ENCODE measurements at regions not wholly inside any gene's neighbourhood (a gene's known extent, or its start where the extent isn't known, plus 50 kb on each side); places are given as distances from the start of the nearest gene placed in this dataset.
"Not testable (repeated sequence)": the region's sequence is repeated elsewhere in the genome, so short reads cannot be mapped to it uniquely, and the experiment has no call there.

GRCh38 chr18:70956554-70956953, 667.7 kb downstream of the SOCS6 start:
- DNase-seq, result no peak

DNA sequence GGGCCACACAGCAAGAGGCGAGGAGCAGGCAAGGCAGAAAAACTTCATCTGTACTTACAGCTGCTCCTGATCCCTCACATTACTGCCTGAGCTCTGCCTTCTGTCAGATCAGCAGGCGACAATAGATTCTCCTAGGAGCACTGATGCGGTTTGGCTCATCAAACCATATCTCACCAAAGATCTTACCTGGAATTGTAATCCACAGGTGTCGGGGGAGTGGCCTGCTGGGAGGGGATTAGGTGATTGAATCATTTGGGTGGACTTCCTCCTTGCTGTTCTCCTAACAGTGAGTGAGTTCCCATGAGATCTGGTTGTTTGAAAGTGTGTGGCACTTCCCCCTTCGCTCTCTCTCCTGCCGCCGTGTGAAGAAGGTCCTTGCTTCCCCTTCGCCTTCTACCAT, 647.3 kb downstream of the SOCS6 start:
- no peak for DNase-seq

DNA sequence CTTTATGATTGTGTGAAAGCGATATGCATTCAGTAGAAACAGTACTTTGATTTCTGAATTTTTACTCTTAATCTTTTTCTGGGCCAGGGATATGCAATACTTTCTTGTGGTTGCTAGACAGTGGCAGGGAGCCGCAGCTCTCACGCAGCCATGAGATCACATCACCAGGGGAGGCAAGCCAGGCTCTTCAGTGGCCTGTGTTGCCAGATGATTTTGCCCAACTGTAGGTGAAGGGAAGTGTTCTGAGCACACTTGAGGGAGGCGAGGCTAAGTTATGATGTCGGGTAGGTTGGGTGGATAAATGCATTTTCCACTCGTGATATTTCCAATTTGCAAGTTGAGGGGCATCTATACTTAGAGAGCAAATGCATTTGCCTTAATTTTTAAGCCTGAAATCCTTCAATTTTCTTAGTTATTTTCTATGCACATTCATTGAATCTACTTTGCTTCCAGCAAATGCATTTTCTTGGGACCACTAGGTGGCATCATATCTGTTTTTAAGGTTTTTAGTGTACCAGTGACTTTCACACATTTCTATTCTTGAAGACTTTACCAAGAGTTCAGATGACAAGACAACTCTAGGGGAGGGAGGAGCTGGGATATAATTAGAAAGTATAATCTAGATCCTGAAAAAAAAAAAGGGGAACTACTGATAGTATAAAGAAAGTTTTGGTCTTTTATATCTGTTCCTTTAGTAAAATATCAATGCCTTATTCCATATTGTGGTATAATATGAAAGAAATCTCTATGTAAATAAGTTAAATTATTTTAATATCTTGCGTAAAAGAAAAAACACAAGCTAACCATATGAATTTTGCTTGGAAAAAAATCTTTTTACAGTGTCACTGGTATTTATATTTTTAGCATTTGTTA, 643.3 kb downstream of the SOCS6 start:
- no peak for DNase-seq

DNA sequence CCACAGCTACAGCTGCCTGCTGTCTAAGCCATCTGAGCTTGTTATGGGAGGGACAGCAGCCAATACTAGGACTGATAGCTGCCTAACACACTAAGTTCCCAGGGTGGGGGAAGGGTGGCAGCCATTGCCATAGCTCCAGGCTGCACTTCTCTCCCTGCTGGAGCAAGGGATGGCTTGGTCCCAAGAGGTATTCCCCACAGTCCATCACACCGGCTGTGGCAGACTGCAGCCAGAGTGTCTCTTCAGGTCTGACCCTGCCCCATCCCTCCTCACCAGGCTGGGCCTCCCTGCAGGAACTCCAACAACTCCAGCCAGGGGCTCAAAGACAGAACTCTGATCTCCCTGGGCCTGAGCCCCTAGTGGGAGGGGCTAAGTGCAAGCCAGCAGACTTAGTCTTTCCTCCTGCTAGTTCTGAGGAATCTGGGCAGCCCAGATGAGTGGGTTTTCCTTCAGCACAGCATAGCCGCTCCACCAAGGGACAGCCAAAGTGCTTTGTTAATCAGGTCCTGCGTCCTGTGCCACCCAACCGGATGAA, 632.1 kb downstream of the SOCS6 start:
- no peak for DNase-seq

DNA sequence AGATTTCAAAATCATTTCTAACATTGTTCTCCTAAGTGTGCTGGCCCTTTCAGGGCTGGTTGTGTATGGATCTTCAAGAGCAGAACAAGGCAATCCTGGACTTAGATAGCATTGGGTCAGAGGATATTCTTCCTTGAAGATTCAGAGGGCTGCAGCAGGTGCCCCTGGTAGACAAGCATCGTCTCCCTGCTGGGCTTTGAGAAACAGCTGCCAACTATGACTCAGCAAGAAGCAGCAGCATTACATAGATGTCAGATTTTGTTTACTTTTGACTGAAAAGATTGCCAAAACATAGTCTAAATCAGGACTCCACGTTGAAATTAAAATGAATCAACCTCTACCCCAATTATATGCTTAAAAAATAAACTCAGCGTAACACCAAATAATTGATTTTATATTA, 618.8 kb downstream of the SOCS6 start:
- no peak for DNase-seq

- DNase-seq, result no peak
Observed at GRCh38 chr18:70892381-70892780, 603.5 kb downstream of the SOCS6 start.

DNA sequence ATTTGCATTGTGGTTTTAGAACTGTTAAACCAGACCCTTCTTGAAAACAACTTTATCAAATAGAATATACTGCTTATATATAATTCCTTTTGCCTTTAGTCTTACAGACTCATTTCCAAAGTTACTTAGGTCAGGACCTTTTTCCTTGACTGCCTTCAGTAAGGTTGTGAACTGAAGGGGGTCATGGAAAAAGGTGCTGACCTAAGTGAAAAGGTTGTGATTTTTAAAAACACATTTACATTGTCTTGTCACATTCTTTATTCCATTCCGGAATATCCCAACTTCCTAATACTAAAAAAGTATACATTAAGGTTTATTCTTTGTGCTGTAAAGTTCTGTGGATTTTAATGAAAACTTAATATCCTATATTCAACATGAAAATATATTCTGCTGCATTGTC, 581.4 kb downstream of the SOCS6 start:
- no peak for DNase-seq

DNA sequence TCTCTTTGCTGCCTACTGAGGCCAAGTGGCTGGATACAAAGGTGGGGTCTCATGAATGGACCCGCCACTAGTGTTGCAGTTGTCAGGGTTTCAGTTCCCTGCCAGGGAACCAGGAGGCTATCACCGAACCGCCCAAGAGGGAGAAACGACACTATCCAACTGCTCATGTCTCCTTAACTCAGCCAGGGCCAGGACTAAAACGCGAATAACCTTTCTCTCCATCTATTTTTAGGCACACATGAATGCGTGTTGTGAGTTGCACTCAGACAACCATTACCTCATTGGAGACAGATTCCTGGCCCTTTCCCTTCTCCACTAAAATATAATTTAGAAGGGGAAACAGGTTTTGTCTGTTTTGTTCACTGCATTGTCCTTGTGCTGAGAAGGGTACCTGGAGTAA, 559.5 kb downstream of the SOCS6 start:
- DNase-seq, result no peak

DNA sequence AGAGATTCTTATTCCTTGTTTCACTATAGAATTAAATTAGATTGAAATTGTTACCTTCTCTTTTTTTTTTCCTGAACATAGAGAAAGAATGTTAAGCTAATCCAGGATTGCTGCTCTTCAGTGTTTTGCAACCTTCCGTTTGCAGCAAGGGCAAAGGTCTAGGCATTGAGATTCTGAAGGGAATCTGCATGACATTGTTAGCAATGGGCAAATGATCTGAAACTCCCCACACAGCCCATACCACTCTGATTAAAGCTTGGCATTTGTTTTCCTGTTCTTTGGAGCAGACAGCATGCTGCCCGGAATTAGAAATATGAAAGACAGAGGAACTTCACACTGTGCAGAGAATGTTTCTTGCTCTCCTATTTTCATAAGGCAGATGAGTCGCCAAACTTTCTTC, 551.8 kb downstream of the SOCS6 start:
- no peak for DNase-seq

DNA sequence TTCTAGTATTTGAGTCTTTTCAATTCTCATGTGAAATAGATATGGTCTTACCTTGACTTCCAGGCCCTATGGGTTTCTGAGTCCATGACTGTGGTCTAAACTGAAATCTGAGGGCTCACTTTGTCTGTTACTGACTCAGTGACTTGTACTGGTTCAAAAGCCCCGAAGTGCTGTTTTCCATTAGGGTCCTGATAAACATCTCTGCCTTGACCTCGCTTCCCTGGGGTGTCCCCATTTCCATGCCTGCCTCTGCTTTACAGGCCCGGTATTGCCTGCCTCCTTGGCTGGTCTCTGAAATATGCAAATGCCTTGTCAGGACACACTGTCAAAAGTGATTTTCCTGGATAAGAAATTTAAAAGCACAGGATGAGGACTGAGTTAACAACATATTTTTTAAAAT, 538.8 kb downstream of the SOCS6 start:
- no peak for DNase-seq

DNA sequence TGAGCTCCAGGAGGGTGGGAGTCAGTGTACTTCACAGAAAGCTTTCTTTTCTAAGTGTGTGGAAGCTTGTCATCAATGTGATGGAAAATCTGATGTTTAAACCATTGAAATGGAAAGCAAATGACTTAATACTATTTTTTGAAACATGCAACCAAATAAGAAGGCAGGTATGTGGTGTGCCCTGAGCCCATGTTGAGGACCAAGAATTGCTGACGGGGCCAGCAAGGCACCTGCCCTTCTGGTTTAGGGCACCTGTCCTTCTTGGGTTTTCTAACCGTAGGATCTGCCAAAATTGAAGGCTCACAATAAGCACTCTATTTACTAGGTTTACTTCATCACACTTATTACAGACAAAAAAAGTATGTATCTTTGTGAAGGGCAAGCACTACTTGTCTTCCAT, 537.7 kb downstream of the SOCS6 start:
- DNase-seq, result no peak

- DNase-seq, result no peak
Observed at GRCh38 chr18:70822691-70823090, 533.8 kb downstream of the SOCS6 start.

- DNase-seq, result no peak
Observed at GRCh38 chr18:70822117-70822516, 533.3 kb downstream of the SOCS6 start.

DNA sequence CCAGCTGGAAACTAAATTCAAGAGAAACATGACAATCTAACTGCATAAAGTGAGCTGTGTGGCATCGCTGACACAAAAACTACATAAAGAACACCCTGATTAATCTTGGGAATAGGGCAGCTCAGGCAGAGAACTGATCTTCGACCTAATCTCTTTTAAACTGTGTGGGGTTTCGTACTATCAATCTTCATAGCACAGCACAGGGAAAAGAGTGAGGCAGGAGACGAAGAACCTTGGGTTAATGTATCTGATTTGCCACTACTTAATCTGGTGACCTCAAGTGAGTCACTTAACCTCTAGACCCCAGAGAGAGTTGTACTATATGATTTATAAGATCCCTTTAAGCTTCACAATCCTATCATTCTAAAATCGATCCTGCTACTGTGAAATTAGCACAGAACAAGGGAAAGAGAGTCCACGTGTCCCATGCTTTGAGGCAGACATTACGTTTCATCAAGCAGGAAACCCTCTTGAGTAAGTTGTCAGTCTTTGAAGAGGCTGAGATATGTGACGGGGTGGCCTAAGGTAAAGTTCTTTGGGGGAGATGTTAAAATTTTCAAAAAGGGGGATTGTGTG, 519.7 kb downstream of the SOCS6 start:
- DNase-seq, result no peak

- peak; percentile 66 for DNase-seq
Observed at GRCh38 chr18:70781860-70782453, 493.1 kb downstream of the SOCS6 start.

GRCh38 chr18:70766254-70766653, 477.4 kb downstream of the SOCS6 start:
- not testable (repeated sequence) for DNase-seq

- DNase-seq, result no peak
Observed at GRCh38 chr18:70762812-70763211, 474.0 kb downstream of the SOCS6 start.

DNA sequence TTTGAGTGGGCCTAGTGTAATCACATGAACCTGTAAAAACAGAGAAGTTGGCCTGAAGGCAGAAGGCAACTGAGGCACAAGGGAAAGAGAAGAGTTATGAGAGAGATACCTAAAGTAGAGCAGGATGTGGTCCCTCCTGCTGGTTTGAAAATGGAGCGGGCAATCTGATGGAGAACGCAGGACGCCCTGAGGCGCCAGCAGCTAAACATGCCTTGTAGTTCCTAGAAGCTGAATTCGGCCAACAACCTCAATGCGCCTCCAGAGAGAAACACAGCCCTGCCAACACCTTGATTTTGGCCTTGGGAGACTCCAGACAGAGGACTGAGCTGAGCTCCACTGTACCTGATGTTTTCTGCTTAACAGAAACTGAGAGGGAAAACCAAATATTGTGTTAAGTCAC, 469.9 kb downstream of the SOCS6 start:
- no peak for DNase-seq

DNA sequence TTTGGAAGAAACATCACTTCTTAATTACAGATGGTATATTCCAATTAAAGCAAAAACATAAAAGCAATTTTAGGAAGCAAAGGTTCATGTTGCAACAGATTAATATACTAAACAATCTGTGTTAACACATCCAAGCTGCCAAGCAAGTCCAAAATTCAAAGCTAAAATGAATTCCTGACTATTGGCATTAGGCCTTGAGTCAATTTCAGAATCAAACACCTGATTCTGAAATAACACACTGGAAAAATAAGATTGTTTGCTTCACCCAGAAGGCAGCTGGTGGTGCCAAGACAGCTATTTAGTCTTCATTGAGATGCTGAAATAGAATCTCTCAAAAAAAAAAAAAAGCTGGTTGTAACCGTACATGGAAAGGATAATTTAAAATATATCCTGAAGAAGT, 465.6 kb downstream of the SOCS6 start:
- no peak for DNase-seq

DNA sequence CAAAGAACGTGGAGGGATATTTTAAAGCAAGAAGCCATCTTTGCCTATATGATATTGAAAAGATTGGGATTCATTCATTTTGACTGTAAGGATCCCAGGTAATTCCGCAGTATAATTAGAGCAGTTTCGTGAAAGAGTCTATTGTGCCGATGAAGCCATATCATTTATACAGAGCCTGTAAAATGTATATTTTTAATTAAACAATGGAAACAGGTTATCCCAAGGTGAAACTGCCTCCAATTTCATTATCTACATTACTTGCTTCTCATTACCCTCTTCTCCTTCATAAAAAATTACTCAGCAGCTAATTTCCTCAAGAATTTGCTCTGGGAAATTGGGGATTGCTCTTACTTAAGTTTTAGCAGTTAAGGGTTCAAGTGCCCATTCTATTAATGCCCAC, 444.1 kb downstream of the SOCS6 start:
- DNase-seq, result no peak

DNA sequence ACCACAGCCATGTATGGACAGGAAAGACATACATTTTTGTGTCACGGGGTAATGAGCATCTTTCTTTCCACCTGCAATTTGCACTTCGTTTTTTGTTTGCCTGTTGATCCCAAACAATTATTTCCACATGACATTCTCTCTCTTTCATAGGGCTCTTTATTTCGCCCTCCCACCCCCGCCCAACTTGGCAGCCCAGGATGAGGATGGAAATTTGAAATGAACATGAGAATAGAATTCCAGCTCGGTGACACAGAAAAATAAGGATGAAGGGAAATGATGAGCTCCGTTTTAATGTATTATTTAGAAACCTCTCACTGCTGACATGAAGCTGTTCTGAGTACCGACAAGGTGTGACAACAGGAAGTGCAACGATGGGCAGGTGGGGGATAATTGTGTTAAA, 443.3 kb downstream of the SOCS6 start:
- DNase-seq, result no peak

GRCh38 chr18:70720607-70721006, 431.8 kb downstream of the SOCS6 start:
- DNase-seq, result no peak

- no peak for DNase-seq
Observed at GRCh38 chr18:70709720-70710119, 420.9 kb downstream of the SOCS6 start.

DNA sequence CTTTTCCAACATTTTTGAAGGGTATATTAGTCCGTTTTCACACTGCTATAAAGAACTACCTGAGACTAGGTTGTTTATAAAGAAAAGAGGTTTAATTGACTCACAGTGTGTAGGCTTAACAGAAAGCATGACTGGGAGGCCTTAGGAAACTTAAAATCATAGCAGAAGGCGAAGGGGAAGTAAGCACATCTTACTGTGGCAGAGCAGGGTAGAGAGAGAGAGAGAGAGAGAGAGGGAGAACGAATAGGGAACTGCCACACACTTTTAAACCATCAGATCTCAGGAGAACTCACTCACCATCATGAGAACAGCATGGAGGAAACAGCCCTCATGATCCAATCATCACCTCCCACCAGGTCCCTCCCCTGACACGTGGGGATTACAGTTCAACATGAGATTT, 420.3 kb downstream of the SOCS6 start:
- DNase-seq, result no peak

Data from stimulated activated CD4-positive, alpha-beta T cell treated with anti-CD3 and anti-CD28 coated beads, Interleukin-1b, Interleukin-23, amount 100 ng/mL, for 48 hours (primary cell).